K562 (cell line): ENCODE measurements at regions not wholly inside any gene's neighbourhood (a gene's known extent, or its start where the extent isn't known, plus 50 kb on each side); places are given as distances from the start of the nearest gene placed in this dataset.

Experiments used
- ATAC-seq: fragments of 200-7000 bp; cut with Tn5 transposase; 3 replicates; pipeline ENCODE4 v1.9.1; 2020; ENCODE audit warnings: moderate library complexity
- BruUV-seq: library from RNA; stranded (reverse); fragments of 400-500 nt; replicated peaks from 2 replicates; lab custom pipeline; 2021; lab: Mats Ljungman, UMichigan
- CTCF ChIA-PET: fragments of 300-600 bp; formaldehyde crosslinking; extraction: SDS; loops from one replicate; lab custom pipeline; 2021; ENCODE audit warnings: low intra/inter-chr PET ratio; lab: Yijun Ruan, JAX
- POLR2A ChIA-PET: fragments of 300-600, 350-650 bp; sonication (Branson Sonifier 250); formaldehyde crosslinking; extraction: SDS; loops from one replicate; lab custom pipeline; 2021; ENCODE audit warnings: antibody characterized with exemption, inconsistent platforms; lab: Yijun Ruan, JAX
- DNase-seq, 4 experiments: peaks; one replicate each; pipeline versions ENCODE4 v3.0.0 to v3.0.0-alpha.2; 2011 to 2018; ENCODE audit warnings: low spot score in 3 of 4, mixed read lengths in 3 of 4; ENCODE audit errors: extremely low read depth in 1 of 4
- FAIRE-seq: peaks from 2 replicates; lab custom pipeline; 2011; peaks lifted over from hg19 to GRCh38; lab: Jason Lieb, UNC
- H2AFZ ChIP-seq: 2 replicates; pipeline ENCODE4 v1.6.0; 2011; ENCODE audit warnings: low read depth, low read length, control low read depth, inconsistent platforms
- H3K27ac ChIP-seq: fragments of 200-600 bp; 3 replicates; pipeline ENCODE4 v1.8.0; 2011; ENCODE audit warnings: low read depth, mild to moderate bottlenecking, control low read depth, inconsistent platforms, low read length, moderate library complexity, mixed read lengths; ENCODE audit errors: extremely low read depth
- H3K27me3 ChIP-seq, 2 experiments: fragments of 300-600 bp in 1 of 2; 2 replicates in 1 of 2; 3 replicates in 1 of 2; pipeline versions ENCODE4 v1.6.0 to v1.8.0; 2011; ENCODE audit warnings: inconsistent platforms in 2 of 2, low read length in 2 of 2, mild to moderate bottlenecking in 1 of 2, mixed read lengths in 1 of 2, moderate library complexity in 1 of 2; ENCODE audit not compliant: control insufficient read depth in 2 of 2, insufficient read depth in 2 of 2
- H3K36me3 ChIP-seq: fragments of 300-600 bp; 3 replicates; pipeline ENCODE4 v1.8.0; 2011; ENCODE audit warnings: mild to moderate bottlenecking, low read length, inconsistent platforms; ENCODE audit not compliant: control insufficient read depth, insufficient read depth
- H3K4me1 ChIP-seq, 2 experiments: fragments of 200-600 bp in 1 of 2; replicated peaks in 1 of 2; 2 replicates in 1 of 2; 3 replicates in 1 of 2; pipeline versions ENCODE4 v1.5.1 to v1.8.0; 2011; ENCODE audit warnings: inconsistent platforms in 2 of 2, low read length in 2 of 2, mild to moderate bottlenecking in 1 of 2, mixed read lengths in 1 of 2, moderate library complexity in 1 of 2; ENCODE audit not compliant: control insufficient read depth in 2 of 2, insufficient read depth in 2 of 2
- H3K4me2 ChIP-seq: 2 replicates; pipeline ENCODE4 v1.6.1; 2011; ENCODE audit warnings: low read length, control low read depth, inconsistent platforms, mixed read lengths; ENCODE audit not compliant: insufficient read depth
- H3K4me3 ChIP-seq: fragments of 200-600 bp; sonication (generic), shearing (Covaris generic); 2 replicates; pipeline ENCODE4 v1.5.1; 2016; ENCODE audit warnings: control low read depth, inconsistent platforms
- H3K79me2 ChIP-seq: fragments of 200-600 bp; 3 replicates; pipeline ENCODE4 v1.8.0; 2011; ENCODE audit warnings: low read length, inconsistent platforms; ENCODE audit not compliant: control insufficient read depth, insufficient read depth
- H3K9ac ChIP-seq, 2 experiments: 2 replicates each; pipeline versions ENCODE4 v1.6.0 to v1.6.1; 2011; ENCODE audit warnings: low read depth in 2 of 2, low read length in 2 of 2, control low read depth in 1 of 2, inconsistent platforms in 1 of 2, mild to moderate bottlenecking in 1 of 2, mixed read lengths in 1 of 2; ENCODE audit not compliant: insufficient read depth in 1 of 2
- H3K9me1 ChIP-seq: one replicate; pipeline ENCODE4 v1.6.0; 2011; ENCODE audit warnings: inconsistent platforms, mild to moderate bottlenecking, low read length, moderate library complexity; ENCODE audit not compliant: control insufficient read depth, insufficient read depth
- H3K9me3 ChIP-seq: replicated peaks from 2 replicates; pipeline ENCODE4 v1.5.1; 2011; ENCODE audit warnings: low read depth, low read length, inconsistent platforms; ENCODE audit not compliant: control insufficient read depth, insufficient read depth
- H4K20me1 ChIP-seq: replicated peaks from 2 replicates; pipeline ENCODE4 v1.6.1; 2011; ENCODE audit warnings: low read length, inconsistent platforms, mixed read lengths; ENCODE audit not compliant: control insufficient read depth, insufficient read depth
- CHAMP1 ChIP-seq: fragments of 450-650 bp; IDR thresholded peaks from 2 replicates; pipeline ENCODE4 v1.6.1; 2016; ENCODE audit warnings: mild to moderate bottlenecking
- ELF2 ChIP-seq: fragments of 250-450 bp; sonication (Bioruptor Pico); IDR thresholded peaks from 2 replicates; pipeline ENCODE4 v1.5.0; 2021; ENCODE audit warnings: mild to moderate bottlenecking
- ETV1 ChIP-seq: fragments of 450-650 bp; conservative IDR thresholded peaks from 2 replicates; pipeline ENCODE4 v1.6.1; 2016; ENCODE audit warnings: missing genetic modification characterization, control low read depth, low read depth, missing compliant biosample characterization
- GATA2 ChIP-seq: sonication (generic); formaldehyde crosslinking; IDR thresholded peaks from 2 replicates; pipeline ENCODE4 v1.4.0; 2020; ENCODE audit warnings: mild to moderate bottlenecking, missing genetic modification reagents
- GMEB1 ChIP-seq: fragments of 250-450 bp; sonication (Bioruptor Pico); IDR thresholded peaks from 2 replicates; pipeline ENCODE4 v1.4.0; 2020; ENCODE audit warnings: mild to moderate bottlenecking
- GTF2F1 ChIP-seq: IDR thresholded peaks from 2 replicates; pipeline ENCODE4 v1.6.1; 2011; ENCODE audit warnings: low read depth, low read length, improper control_type of control experiment
- ILK ChIP-seq: fragments of 450-650 bp; IDR thresholded peaks from 2 replicates; pipeline ENCODE4 v1.6.1; 2016; ENCODE audit warnings: missing genetic modification characterization, low read depth, mild to moderate bottlenecking, missing compliant biosample characterization, moderate library complexity, borderline replicate concordance
- KLF13 ChIP-seq: fragments of 450-650 bp; IDR thresholded peaks from 2 replicates; pipeline ENCODE4 v1.6.1; 2016; ENCODE audit warnings: missing genetic modification characterization, low read depth, mild to moderate bottlenecking, missing compliant biosample characterization, moderate library complexity, borderline replicate concordance
- MCM5 ChIP-seq: fragments of 450-650 bp; IDR thresholded peaks from 2 replicates; pipeline ENCODE4 v1.6.1; 2016; ENCODE audit warnings: low read depth
- MYNN ChIP-seq, 2 experiments: sonication (generic); formaldehyde crosslinking in 1 of 2; IDR thresholded peaks; 2 replicates each; pipeline versions ENCODE4 v1.5.0 to v1.6.1; 2016 to 2020; ENCODE audit warnings: antibody characterized with exemption in 1 of 2, missing genetic modification reagents in 1 of 2
- TEAD4 ChIP-seq, 2 experiments: sonication (generic) in 1 of 2; formaldehyde crosslinking in 1 of 2; IDR thresholded peaks; 2 replicates each; pipeline versions ENCODE4 v1.6.1 to v1.8.0; 2012 to 2022; ENCODE audit warnings: borderline replicate concordance in 1 of 2, inconsistent platforms in 1 of 2, low read length in 1 of 2, mild to moderate bottlenecking in 1 of 2, missing genetic modification reagents in 1 of 2
- ZBTB26 ChIP-seq: fragments of 450-650 bp; formaldehyde crosslinking; IDR thresholded peaks from 2 replicates; pipeline ENCODE4 v1.4.0; 2022; ENCODE audit warnings: missing genetic modification characterization
- ZC3H4 ChIP-seq: sonication (generic); formaldehyde crosslinking; IDR thresholded peaks from 2 replicates; pipeline ENCODE4 v1.9.0; 2021; ENCODE audit warnings: missing genetic modification reagents, borderline replicate concordance
- ZNF12 ChIP-seq: sonication (generic); formaldehyde crosslinking; IDR thresholded peaks from 2 replicates; pipeline ENCODE4 v1.4.0; 2020; ENCODE audit warnings: mild to moderate bottlenecking, missing genetic modification reagents
- ZNF239 ChIP-seq: fragments of 250-450 bp; sonication (Bioruptor Pico); IDR thresholded peaks from 2 replicates; pipeline ENCODE4 v1.4.0; 2020; ENCODE audit warnings: mild to moderate bottlenecking
- ZNF282 ChIP-seq: sonication (generic); formaldehyde crosslinking; IDR thresholded peaks from 2 replicates; pipeline ENCODE4 v1.8.1; 2023; ENCODE audit warnings: missing genetic modification reagents
- ZNF586 ChIP-seq: fragments of 450-650 bp; formaldehyde crosslinking; conservative IDR thresholded peaks from 2 replicates; pipeline ENCODE4 v1.4.0; 2020; ENCODE audit warnings: mild to moderate bottlenecking, moderate library complexity
- WGBS: fragments of 100-300 bp; shearing (Covaris generic); methylation state at CpG from one replicate; pipeline ENCODE4 v1.1.6; 2016; ENCODE audit warnings: low coverage, mixed read lengths; ENCODE audit not compliant: insufficient coverage; ENCODE audit errors: missing lambda C conversion rate; 5-methylcytosine and 5-hydroxymethylcytosine counted together
- in situ Hi-C: fragments of 300-500 bp; cut with MboI; formaldehyde crosslinking; loops from 4 replicates; pipeline ENCODE4 v1.15.0; 2018; ENCODE audit warnings: inconsistent platforms, mixed read lengths
- intact Hi-C: fragments of 100-400 bp; cut with micrococcal nuclease; formaldehyde crosslinking; loops from 2 replicates; pipeline ENCODE4 v1.14.2; 2022
- TF ChIP-seq, protein P1 (sequence below): sonication (generic); formaldehyde crosslinking; IDR thresholded peaks from 2 replicates; pipeline ENCODE4 v1.8.0; 2022; ENCODE audit warnings: mild to moderate bottlenecking, low read depth, missing genetic modification reagents

- Histone ChIP-seq H3K79me2 (no peaks in the 10 kb centered on the region), H3K9ac (no peak overlapping the region), H3K36me3 (no peaks in the 10 kb centered on the region), H3K4me1 (no peaks in the 10 kb centered on the region), H3K27me3 (no peaks in the 10 kb centered on the region), H3K9me3 (no peaks in the 10 kb centered on the region), H3K9me1 (no peaks in the 10 kb centered on the region), H4K20me1 (no peaks in the 10 kb centered on the region), H3K27ac (no peak overlapping the region), H2AFZ (no peak overlapping the region), H3K4me2 (no peak overlapping the region), H3K4me3 (no peak overlapping the region)
- in situ Hi-C loops (no loop called here), intact Hi-C loops (no loop called here)
- FAIRE-seq (no peak), ATAC-seq (no peak), DNase-seq (no peak)
- POLR2A ChIA-PET, result interaction anchor here (0.5 kb wide), 1 partner anchor 10 kb away, joined by 5 read pairs; no protein-coding TSS in a partner anchor
- no TSS peak for BruUV-seq
- CTCF ChIA-PET, result no interaction called here
- WGBS, result 0% methylated on average over 3 of the region's 4 CpGs
- TF ChIP-seq GMEB1 (CRISPR knock-in tag) (no peak), ILK (tag) (no peak), ZBTB26 (no peak), ZC3H4 (CRISPR knock-in tag) (no peak), TEAD4 (IDR thresholded peaks at IDR 0.05; ENCODE audit: low read length) (no peak), TEAD4 (CRISPR knock-in tag; IDR thresholded peaks at IDR 0.05; ENCODE audit: borderline replicate concordance) (no peak), MYNN (IDR thresholded peaks at IDR 0.05) (no peak), MYNN (CRISPR knock-in tag; IDR thresholded peaks at IDR 0.05) (no peak), ZNF12 (CRISPR knock-in tag) (no peak), ETV1 (no peak), ELF2 (no peak), ZNF282 (no peak), MCM5 (no peak), ZNF586 (no peak), GTF2F1 (no peak), ZNF239 (CRISPR knock-in tag) (no peak), CHAMP1 (no peak), KLF13 (tag) (no peak), GATA2 (CRISPR knock-in tag) (no peak)
- TF ChIP-seq, protein P1, sequence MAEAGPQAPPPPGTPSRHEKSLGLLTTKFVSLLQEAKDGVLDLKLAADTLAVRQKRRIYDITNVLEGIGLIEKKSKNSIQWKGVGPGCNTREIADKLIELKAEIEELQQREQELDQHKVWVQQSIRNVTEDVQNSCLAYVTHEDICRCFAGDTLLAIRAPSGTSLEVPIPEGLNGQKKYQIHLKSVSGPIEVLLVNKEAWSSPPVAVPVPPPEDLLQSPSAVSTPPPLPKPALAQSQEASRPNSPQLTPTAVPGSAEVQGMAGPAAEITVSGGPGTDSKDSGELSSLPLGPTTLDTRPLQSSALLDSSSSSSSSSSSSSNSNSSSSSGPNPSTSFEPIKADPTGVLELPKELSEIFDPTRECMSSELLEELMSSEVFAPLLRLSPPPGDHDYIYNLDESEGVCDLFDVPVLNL (CRISPR knock-in tag), result no peak
These were observed 462.9 kb downstream of the CDK5RAP2 start for GRCh38 chr9:120117081-120117480.
